A549 (cell line): ENCODE measurements at regions not wholly inside any gene's neighbourhood (a gene's known extent, or its start where the extent isn't known, plus 50 kb on each side); places are given as distances from the start of the nearest gene placed in this dataset.

ENCODE experiments used
- ATAC-seq, 2 experiments: fragments of 200-7000 bp in 1 of 2; fragments of >200 bp in 1 of 2; cut with Nextera tagmentation in 1 of 2; cut with Tn5 transposase in 1 of 2; 3 replicates each; pipeline versions ENCODE4 v1.8.0 to v1.9.1; 2018 to 2020; ENCODE audit warnings: mild to moderate bottlenecking in 1 of 2, moderate library complexity in 1 of 2
- CTCF ChIA-PET: fragments of 300-600 bp; sonication (Branson Sonifier 250); formaldehyde crosslinking; extraction: SDS; loops from one replicate; lab custom pipeline; 2021; ENCODE audit warnings: antibody characterized with exemption, inconsistent platforms; lab: Yijun Ruan, JAX
- POLR2A ChIA-PET: fragments of 350-600 bp; formaldehyde crosslinking; extraction: SDS; loops from one replicate; lab custom pipeline; 2021; ENCODE audit warnings: antibody characterized with exemption, inconsistent platforms; lab: Yijun Ruan, JAX
- DNase-seq, 2 experiments: peaks; one replicate each; pipeline versions ENCODE4 v3.0.0 to v3.0.0-alpha.2; 2011 to 2016; ENCODE audit warnings: low read depth in 1 of 2, low spot score in 1 of 2
- FAIRE-seq: peaks from 2 replicates; lab custom pipeline; 2011; peaks lifted over from hg19 to GRCh38; lab: Jason Lieb, UNC
- H3K27ac ChIP-seq, 2 experiments: fragments of >200 bp; sonication (Bioruptor Twin); formaldehyde crosslinking; 3 replicates each; pipeline ENCODE4 v1.5.1; 2016 to 2017
- H3K4me1 ChIP-seq: fragments of >200 bp; sonication (Bioruptor Twin); formaldehyde crosslinking; 3 replicates; pipeline ENCODE4 v1.6.1; 2016
- H3K4me2 ChIP-seq: fragments of >200 bp; sonication (Bioruptor Twin); formaldehyde crosslinking; 3 replicates; pipeline ENCODE4 v1.6.1; 2016
- H3K4me3 ChIP-seq: fragments of >200 bp; sonication (Bioruptor Twin); formaldehyde crosslinking; 3 replicates; pipeline ENCODE4 v1.5.1; 2016
- H3K9me3 ChIP-seq: fragments of >200 bp; sonication (Bioruptor Twin); formaldehyde crosslinking; 3 replicates; pipeline ENCODE4 v1.6.1; 2016
- BHLHE40 ChIP-seq: IDR thresholded peaks from 2 replicates; pipeline ENCODE4 v1.6.1; 2012; ENCODE audit warnings: low read depth, low read length, inconsistent platforms
- CBX2 ChIP-seq: fragments of 200-600 bp; sonication (generic); IDR thresholded peaks from 2 replicates; pipeline ENCODE4 v1.6.1; 2016; ENCODE audit warnings: low read depth, mild to moderate bottlenecking, borderline replicate concordance
- CEBPB ChIP-seq, 2 experiments: fragments of >200 bp in 1 of 2; sonication (Bioruptor Twin) in 1 of 2; formaldehyde crosslinking in 1 of 2; IDR thresholded peaks; 2 replicates each; pipeline ENCODE4 v1.6.1; 2012 to 2016
- EHMT2 ChIP-seq: fragments of 200-600 bp; sonication (generic); IDR thresholded peaks from 2 replicates; pipeline ENCODE4 v1.6.1; 2016; ENCODE audit warnings: antibody characterized with exemption, low read depth, mild to moderate bottlenecking, moderate library complexity
- ESRRA ChIP-seq: fragments of 150-350 bp; IDR thresholded peaks from 2 replicates; pipeline ENCODE4 v1.6.1; 2014; ENCODE audit warnings: mild to moderate bottlenecking, low read length, borderline replicate concordance
- GATA3 ChIP-seq: IDR thresholded peaks from 2 replicates; pipeline ENCODE4 v1.6.1; 2012; ENCODE audit warnings: borderline replicate concordance
- HEYL ChIP-seq: fragments of 250-450 bp; sonication (Bioruptor Pico); IDR thresholded peaks from 2 replicates; pipeline ENCODE4 v1.8.0; 2021; ENCODE audit warnings: mild to moderate bottlenecking, moderate library complexity
- HOXA7 ChIP-seq: fragments of 250-450 bp; sonication (Bioruptor Pico); IDR thresholded peaks from 2 replicates; pipeline ENCODE4 v1.5.0; 2020; ENCODE audit warnings: mild to moderate bottlenecking, moderate library complexity
- HOXB13 ChIP-seq: fragments of 250-450 bp; sonication (Bioruptor Pico); IDR thresholded peaks from 2 replicates; pipeline ENCODE4 v1.5.0; 2020; ENCODE audit warnings: low read depth, mild to moderate bottlenecking, moderate library complexity
- HOXB5 ChIP-seq: fragments of 250-450 bp; sonication (Bioruptor Pico); IDR thresholded peaks from 2 replicates; pipeline ENCODE4 v1.5.0; 2020; ENCODE audit warnings: mild to moderate bottlenecking, moderate library complexity
- JUNB ChIP-seq: fragments of >200 bp; sonication (Bioruptor Twin); formaldehyde crosslinking; IDR thresholded peaks from 2 replicates; pipeline ENCODE4 v1.6.1; 2016
- MYC ChIP-seq: IDR thresholded peaks from 2 replicates; pipeline ENCODE4 v1.6.1; 2012; ENCODE audit warnings: mild to moderate bottlenecking, inconsistent platforms, low read length, improper control_type of control experiment, borderline replicate concordance
- NPAS2 ChIP-seq: fragments of 250-450 bp; sonication (Bioruptor Pico); IDR thresholded peaks from 2 replicates; pipeline ENCODE4 v1.8.0; 2022; ENCODE audit warnings: mild to moderate bottlenecking, moderate library complexity, borderline replicate concordance
- PHF8 ChIP-seq: fragments of 200-600 bp; sonication (generic); IDR thresholded peaks from 2 replicates; pipeline ENCODE4 v1.6.1; 2016; ENCODE audit warnings: low read depth, mild to moderate bottlenecking, antibody characterized with exemption, moderate library complexity, borderline replicate concordance
- RCOR1 ChIP-seq: fragments of 150-350 bp; IDR thresholded peaks from 2 replicates; pipeline ENCODE4 v1.6.1; 2014; ENCODE audit warnings: antibody characterized with exemption, low read length, low read depth
- WGBS: methylation state at CpG from one replicate; pipeline ENCODE4 v1.1.6; 2017; ENCODE audit errors: missing lambda C conversion rate; 5-methylcytosine and 5-hydroxymethylcytosine counted together
- TF ChIP-seq, protein P1 (sequence below): fragments of 200-600 bp; sonication (generic); IDR thresholded peaks from 2 replicates; pipeline ENCODE4 v1.6.1; 2016; ENCODE audit warnings: antibody characterized with exemption, mild to moderate bottlenecking, moderate library complexity
- TF ChIP-seq, protein P2 (sequence below): IDR thresholded peaks from 2 replicates; pipeline ENCODE4 v1.6.1; 2012
- TF ChIP-seq, protein P3 (sequence below): fragments of 450-650 bp; IDR thresholded peaks from 2 replicates; pipeline ENCODE4 v1.6.1; 2014; ENCODE audit warnings: antibody characterized with exemption
- TF ChIP-seq, protein P4 (sequence below): IDR thresholded peaks from 2 replicates; pipeline ENCODE4 v1.6.1; 2012

DNA sequence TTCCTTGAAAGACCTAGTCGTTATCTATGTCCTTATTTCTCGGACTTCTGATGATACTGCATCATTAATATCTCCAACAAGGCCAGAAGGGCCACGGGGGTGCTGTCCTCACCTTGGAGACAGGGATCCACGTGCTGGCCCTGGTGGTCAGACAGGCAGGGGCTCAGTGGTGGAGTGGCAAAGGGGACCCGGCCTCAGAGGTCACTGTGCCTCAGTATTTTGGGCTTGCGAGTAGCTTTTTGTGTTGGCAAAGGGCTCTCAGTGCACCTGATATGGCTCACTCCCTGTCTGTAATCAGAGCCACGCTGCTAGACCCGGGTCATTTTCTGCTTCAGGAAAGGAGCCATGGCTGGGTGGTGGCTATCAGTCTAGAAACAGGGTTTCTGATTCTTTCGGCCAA, 135.1 kb downstream of the GADD45G start:
- no peak for FAIRE-seq
- 27% methylated on average over 9 of the region's 9 CpGs for WGBS
- CTCF ChIA-PET = interaction anchor here (1.6 kb wide), 1 partner anchor 18 kb away, joined by 3 read pairs; no protein-coding TSS in a partner anchor

GRCh38 chr9:89740722-89741121, 135.9 kb downstream of the GADD45G start:
- Histone ChIP-seq H3K4me2 (no peak overlapping the region), H3K27ac (no peak overlapping the region), H3K4me3 (no peak overlapping the region), H3K4me1 (no peaks in the 10 kb centered on the region), H3K9me3 (no peaks in the 10 kb centered on the region; the same call in 2 of the 3 replicates)
- TF ChIP-seq, protein P1, sequence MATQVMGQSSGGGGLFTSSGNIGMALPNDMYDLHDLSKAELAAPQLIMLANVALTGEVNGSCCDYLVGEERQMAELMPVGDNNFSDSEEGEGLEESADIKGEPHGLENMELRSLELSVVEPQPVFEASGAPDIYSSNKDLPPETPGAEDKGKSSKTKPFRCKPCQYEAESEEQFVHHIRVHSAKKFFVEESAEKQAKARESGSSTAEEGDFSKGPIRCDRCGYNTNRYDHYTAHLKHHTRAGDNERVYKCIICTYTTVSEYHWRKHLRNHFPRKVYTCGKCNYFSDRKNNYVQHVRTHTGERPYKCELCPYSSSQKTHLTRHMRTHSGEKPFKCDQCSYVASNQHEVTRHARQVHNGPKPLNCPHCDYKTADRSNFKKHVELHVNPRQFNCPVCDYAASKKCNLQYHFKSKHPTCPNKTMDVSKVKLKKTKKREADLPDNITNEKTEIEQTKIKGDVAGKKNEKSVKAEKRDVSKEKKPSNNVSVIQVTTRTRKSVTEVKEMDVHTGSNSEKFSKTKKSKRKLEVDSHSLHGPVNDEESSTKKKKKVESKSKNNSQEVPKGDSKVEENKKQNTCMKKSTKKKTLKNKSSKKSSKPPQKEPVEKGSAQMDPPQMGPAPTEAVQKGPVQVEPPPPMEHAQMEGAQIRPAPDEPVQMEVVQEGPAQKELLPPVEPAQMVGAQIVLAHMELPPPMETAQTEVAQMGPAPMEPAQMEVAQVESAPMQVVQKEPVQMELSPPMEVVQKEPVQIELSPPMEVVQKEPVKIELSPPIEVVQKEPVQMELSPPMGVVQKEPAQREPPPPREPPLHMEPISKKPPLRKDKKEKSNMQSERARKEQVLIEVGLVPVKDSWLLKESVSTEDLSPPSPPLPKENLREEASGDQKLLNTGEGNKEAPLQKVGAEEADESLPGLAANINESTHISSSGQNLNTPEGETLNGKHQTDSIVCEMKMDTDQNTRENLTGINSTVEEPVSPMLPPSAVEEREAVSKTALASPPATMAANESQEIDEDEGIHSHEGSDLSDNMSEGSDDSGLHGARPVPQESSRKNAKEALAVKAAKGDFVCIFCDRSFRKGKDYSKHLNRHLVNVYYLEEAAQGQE = no peak
- TF ChIP-seq CBX2 = no peak
- no peak for TF ChIP-seq HEYL (CRISPR knock-in tag)
- no peak for TF ChIP-seq HOXB13
- no peak for TF ChIP-seq PHF8
- no peak for TF ChIP-seq HOXA7 (CRISPR knock-in tag)
- TF ChIP-seq GATA3 = no peak
- TF ChIP-seq RCOR1 = no peak
- TF ChIP-seq EHMT2 = no peak
- TF ChIP-seq, protein P2, sequence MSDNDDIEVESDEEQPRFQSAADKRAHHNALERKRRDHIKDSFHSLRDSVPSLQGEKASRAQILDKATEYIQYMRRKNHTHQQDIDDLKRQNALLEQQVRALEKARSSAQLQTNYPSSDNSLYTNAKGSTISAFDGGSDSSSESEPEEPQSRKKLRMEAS = no peak
- 55% methylated on average over 8 of the region's 8 CpGs for WGBS
- CTCF ChIA-PET = interaction anchor here (0.6 to 1.6 kb wide), 2 partner anchors 19 to 290 kb away, joined by 3 read pairs; no protein-coding TSS in a partner anchor
- ATAC-seq (no peak), DNase-seq (no peak), FAIRE-seq (no peak)
- POLR2A ChIA-PET = no interaction called here

More for the DNA sequence above, 135.1 kb downstream of the GADD45G start:
- ATAC-seq (no peak), DNase-seq (no peak)
- Histone ChIP-seq H3K9me3 (no peaks in the 10 kb centered on the region; the same call in 2 of the 3 replicates), H3K4me1 (no peaks in the 10 kb centered on the region), H3K4me3 (no peak overlapping the region), H3K27ac (no peak overlapping the region)
- TF ChIP-seq JUNB (no peak), ESRRA (no peak), MYC (no peak), HOXB5 (no peak), BHLHE40 (no peak), CBX2 (no peak), NPAS2 (CRISPR knock-in tag) (no peak), HEYL (CRISPR knock-in tag) (no peak), CEBPB (IDR thresholded peaks at IDR 0.05) (no peak)
- TF ChIP-seq, protein P3, sequence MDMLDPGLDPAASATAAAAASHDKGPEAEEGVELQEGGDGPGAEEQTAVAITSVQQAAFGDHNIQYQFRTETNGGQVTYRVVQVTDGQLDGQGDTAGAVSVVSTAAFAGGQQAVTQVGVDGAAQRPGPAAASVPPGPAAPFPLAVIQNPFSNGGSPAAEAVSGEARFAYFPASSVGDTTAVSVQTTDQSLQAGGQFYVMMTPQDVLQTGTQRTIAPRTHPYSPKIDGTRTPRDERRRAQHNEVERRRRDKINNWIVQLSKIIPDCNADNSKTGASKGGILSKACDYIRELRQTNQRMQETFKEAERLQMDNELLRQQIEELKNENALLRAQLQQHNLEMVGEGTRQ = no peak
- TF ChIP-seq, protein P1 = no peak
- TF ChIP-seq, protein P4, sequence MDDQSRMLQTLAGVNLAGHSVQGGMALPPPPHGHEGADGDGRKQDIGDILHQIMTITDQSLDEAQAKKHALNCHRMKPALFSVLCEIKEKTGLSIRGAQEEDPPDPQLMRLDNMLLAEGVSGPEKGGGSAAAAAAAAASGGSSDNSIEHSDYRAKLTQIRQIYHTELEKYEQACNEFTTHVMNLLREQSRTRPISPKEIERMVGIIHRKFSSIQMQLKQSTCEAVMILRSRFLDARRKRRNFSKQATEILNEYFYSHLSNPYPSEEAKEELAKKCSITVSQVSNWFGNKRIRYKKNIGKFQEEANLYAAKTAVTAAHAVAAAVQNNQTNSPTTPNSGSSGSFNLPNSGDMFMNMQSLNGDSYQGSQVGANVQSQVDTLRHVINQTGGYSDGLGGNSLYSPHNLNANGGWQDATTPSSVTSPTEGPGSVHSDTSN = no peak
- TF ChIP-seq, all 56 proteins: peak for 0
- H3K4me2 ChIP-seq = no peak overlapping the region
- POLR2A ChIA-PET = no interaction called here
